NB4 (cell line): ENCODE measurements at regions not wholly inside any gene's neighbourhood (a gene's known extent, or its start where the extent isn't known, plus 50 kb on each side); places are given as distances from the start of the nearest gene placed in this dataset.

Experiments used
- POLR2A ChIP-seq: IDR thresholded peaks from 2 replicates; pipeline ENCODE4 v1.6.1; 2011; ENCODE audit warnings: mild to moderate bottlenecking; ENCODE audit not compliant: insufficient read length; ENCODE audit errors: extremely low read depth
- TF ChIP-seq, protein P1 (sequence below): IDR thresholded peaks from one replicate; pipeline ENCODE4 v1.5.1; 2012; ENCODE audit warnings: low read depth, low read length
- TF ChIP-seq, protein P2 (sequence below): IDR thresholded peaks from 2 replicates; pipeline ENCODE4 v1.6.1; 2011; ENCODE audit warnings: low read depth, low read length

DNA sequence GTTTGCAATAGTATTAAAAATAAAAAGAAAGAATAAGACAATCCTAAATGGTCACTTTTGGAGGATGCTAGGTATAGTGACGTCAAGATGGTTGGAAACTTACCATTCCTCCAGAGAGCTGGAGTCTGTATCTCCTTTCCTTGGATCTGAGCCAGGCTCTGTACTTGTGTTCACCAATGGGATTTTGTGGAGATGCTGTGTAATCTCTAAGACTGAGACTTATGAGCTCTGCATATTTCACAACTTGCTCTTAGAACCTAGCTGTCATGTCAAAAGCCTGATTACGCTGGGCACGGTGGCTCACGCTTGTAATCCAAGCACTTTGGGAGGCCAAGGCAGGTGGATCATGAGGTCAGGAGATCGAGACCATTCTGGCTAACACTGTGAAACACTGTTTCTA lies 126.8 kb upstream of the CLSTN2 start:
- TF ChIP-seq, protein P1, sequence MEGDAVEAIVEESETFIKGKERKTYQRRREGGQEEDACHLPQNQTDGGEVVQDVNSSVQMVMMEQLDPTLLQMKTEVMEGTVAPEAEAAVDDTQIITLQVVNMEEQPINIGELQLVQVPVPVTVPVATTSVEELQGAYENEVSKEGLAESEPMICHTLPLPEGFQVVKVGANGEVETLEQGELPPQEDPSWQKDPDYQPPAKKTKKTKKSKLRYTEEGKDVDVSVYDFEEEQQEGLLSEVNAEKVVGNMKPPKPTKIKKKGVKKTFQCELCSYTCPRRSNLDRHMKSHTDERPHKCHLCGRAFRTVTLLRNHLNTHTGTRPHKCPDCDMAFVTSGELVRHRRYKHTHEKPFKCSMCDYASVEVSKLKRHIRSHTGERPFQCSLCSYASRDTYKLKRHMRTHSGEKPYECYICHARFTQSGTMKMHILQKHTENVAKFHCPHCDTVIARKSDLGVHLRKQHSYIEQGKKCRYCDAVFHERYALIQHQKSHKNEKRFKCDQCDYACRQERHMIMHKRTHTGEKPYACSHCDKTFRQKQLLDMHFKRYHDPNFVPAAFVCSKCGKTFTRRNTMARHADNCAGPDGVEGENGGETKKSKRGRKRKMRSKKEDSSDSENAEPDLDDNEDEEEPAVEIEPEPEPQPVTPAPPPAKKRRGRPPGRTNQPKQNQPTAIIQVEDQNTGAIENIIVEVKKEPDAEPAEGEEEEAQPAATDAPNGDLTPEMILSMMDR: no peak
- TF ChIP-seq, protein P2, sequence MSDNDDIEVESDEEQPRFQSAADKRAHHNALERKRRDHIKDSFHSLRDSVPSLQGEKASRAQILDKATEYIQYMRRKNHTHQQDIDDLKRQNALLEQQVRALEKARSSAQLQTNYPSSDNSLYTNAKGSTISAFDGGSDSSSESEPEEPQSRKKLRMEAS: no peak
- no peak for TF ChIP-seq POLR2A
